Prostate gland (tissue), 2 donors: ENCODE measurements at regions not wholly inside any gene's neighbourhood (a gene's known extent, or its start where the extent isn't known, plus 50 kb on each side); places are given as distances from the start of the nearest gene placed in this dataset.

Experiments used
- POLR2A ChIP-seq: fragments of 450-650 bp; IDR thresholded peaks from one replicate; pipeline ENCODE4 v1.6.1; 2016; ENCODE audit warnings: antibody characterized with exemption, mild to moderate bottlenecking
- POLR2AphosphoS5 ChIP-seq: sonication (generic); formaldehyde crosslinking; IDR thresholded peaks from one replicate; pipeline ENCODE4 v1.6.1; 2017; ENCODE audit warnings: antibody characterized with exemption
- TF ChIP-seq, protein P1 (sequence below), 4 experiments: fragments of 200-600 bp in 2 of 4; fragments of 450-650 bp in 2 of 4; sonication (generic) in 2 of 4; IDR thresholded peaks; 1 replicate in 3 of 4; 2 replicates in 1 of 4; pipeline ENCODE4 v1.5.1; 2016 to 2019; ENCODE audit warnings: antibody characterized with exemption in 4 of 4, mild to moderate bottlenecking in 2 of 4, moderate library complexity in 2 of 4

DNA sequence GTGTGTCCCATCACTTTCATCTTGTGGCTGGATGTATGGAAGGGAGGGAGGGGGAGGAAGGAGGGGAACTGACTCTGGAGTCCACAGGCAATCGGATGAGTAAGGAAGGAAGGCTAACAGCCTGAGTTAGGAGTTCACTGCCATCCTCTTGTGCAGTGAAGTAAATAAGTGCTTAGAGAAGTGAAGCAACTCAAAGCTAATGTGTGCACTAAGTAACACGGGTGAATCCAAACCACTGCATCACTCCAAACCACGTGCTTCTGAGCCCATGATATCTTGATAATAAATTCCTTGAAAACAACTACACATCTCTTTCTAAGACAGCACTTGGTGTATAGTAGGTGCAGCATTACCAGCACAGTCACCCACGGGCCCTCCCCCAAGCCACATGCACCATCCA, 69.6 kb upstream of the OLFM1 start:
- TF ChIP-seq, protein P1, sequence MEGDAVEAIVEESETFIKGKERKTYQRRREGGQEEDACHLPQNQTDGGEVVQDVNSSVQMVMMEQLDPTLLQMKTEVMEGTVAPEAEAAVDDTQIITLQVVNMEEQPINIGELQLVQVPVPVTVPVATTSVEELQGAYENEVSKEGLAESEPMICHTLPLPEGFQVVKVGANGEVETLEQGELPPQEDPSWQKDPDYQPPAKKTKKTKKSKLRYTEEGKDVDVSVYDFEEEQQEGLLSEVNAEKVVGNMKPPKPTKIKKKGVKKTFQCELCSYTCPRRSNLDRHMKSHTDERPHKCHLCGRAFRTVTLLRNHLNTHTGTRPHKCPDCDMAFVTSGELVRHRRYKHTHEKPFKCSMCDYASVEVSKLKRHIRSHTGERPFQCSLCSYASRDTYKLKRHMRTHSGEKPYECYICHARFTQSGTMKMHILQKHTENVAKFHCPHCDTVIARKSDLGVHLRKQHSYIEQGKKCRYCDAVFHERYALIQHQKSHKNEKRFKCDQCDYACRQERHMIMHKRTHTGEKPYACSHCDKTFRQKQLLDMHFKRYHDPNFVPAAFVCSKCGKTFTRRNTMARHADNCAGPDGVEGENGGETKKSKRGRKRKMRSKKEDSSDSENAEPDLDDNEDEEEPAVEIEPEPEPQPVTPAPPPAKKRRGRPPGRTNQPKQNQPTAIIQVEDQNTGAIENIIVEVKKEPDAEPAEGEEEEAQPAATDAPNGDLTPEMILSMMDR (IDR thresholded peaks at IDR 0.05), result no peak
- TF ChIP-seq POLR2AphosphoS5 (no peak), POLR2A (no peak)
